ENCODE measurements at regions not wholly inside any gene's neighbourhood (a gene's known extent, or its start where the extent isn't known, plus 50 kb on each side); places are given as distances from the start of the nearest gene placed in this dataset.

GRCh38 chr6:144646093-144647056 lies 361.2 kb downstream of the UTRN start:
- DNase-seq (ENCODE audit: extremely low read depth in 1 of 2, low read depth in 1 of 2) = no peak

- DNase-seq (ENCODE audit: extremely low read depth in 1 of 2, low read depth in 1 of 2) = no peak
Measured at GRCh38 chr6:144647406-144647964, 362.4 kb downstream of the UTRN start.

GRCh38 chr6:144647971-144648651 lies 363.0 kb downstream of the UTRN start:
- DNase-seq (ENCODE audit: extremely low read depth in 1 of 2, low read depth in 1 of 2) = no peak

- no peak for DNase-seq (ENCODE audit: extremely low read depth in 1 of 2, low read depth in 1 of 2)
Measured at GRCh38 chr6:144649085-144649484, 363.9 kb downstream of the UTRN start.

GRCh38 chr6:144651234-144651633 lies 366.1 kb downstream of the UTRN start:
- no peak for DNase-seq (ENCODE audit: extremely low read depth in 1 of 2, low read depth in 1 of 2)

GRCh38 chr6:144652292-144652891 lies 367.3 kb downstream of the UTRN start:
- no peak for DNase-seq (ENCODE audit: extremely low read depth in 1 of 2, low read depth in 1 of 2)

- DNase-seq (ENCODE audit: extremely low read depth in 1 of 2, low read depth in 1 of 2) = no peak
Measured at GRCh38 chr6:144653885-144654505, 368.9 kb downstream of the UTRN start.

- no peak for DNase-seq (ENCODE audit: extremely low read depth in 1 of 2, low read depth in 1 of 2)
Measured at GRCh38 chr6:144654506-144654905, 369.4 kb downstream of the UTRN start.

GRCh38 chr6:144655376-144655775 lies 370.2 kb downstream of the UTRN start:
- DNase-seq (ENCODE audit: extremely low read depth in 1 of 2, low read depth in 1 of 2) = no peak

GRCh38 chr6:144657691-144658090 lies 372.6 kb downstream of the UTRN start:
- DNase-seq (ENCODE audit: extremely low read depth in 1 of 2, low read depth in 1 of 2) = no peak

GRCh38 chr6:144659202-144660182 lies 374.4 kb downstream of the UTRN start:
- no peak for DNase-seq (ENCODE audit: extremely low read depth in 1 of 2, low read depth in 1 of 2)

GRCh38 chr6:144660561-144661115 lies 375.5 kb downstream of the UTRN start:
- DNase-seq (ENCODE audit: extremely low read depth in 1 of 2, low read depth in 1 of 2) = no peak

GRCh38 chr6:144661116-144661806 lies 376.1 kb downstream of the UTRN start:
- no peak for DNase-seq (ENCODE audit: extremely low read depth in 1 of 2, low read depth in 1 of 2)

GRCh38 chr6:144662812-144663365 lies 377.8 kb downstream of the UTRN start:
- DNase-seq (ENCODE audit: extremely low read depth in 1 of 2, low read depth in 1 of 2) = no peak

- no peak for DNase-seq (ENCODE audit: extremely low read depth in 1 of 2, low read depth in 1 of 2)
Measured at GRCh38 chr6:144664281-144664680, 379.1 kb downstream of the UTRN start.

- no peak for DNase-seq (ENCODE audit: extremely low read depth in 1 of 2, low read depth in 1 of 2)
Measured at GRCh38 chr6:144664947-144665346, 379.8 kb downstream of the UTRN start.

- DNase-seq (ENCODE audit: extremely low read depth in 1 of 2, low read depth in 1 of 2) = no peak
Measured at GRCh38 chr6:144665932-144666450, 380.9 kb downstream of the UTRN start.

GRCh38 chr6:144666781-144667180 lies 381.6 kb downstream of the UTRN start:
- DNase-seq (ENCODE audit: extremely low read depth in 1 of 2, low read depth in 1 of 2) = no peak

Data from activated CD8-positive, alpha-beta memory T cell treated with anti-CD3 and anti-CD28 coated beads for 1 hour (primary cell).